ENCODE measurements at regions not wholly inside any gene's neighbourhood (a gene's known extent, or its start where the extent isn't known, plus 50 kb on each side); places are given as distances from the start of the nearest gene placed in this dataset.

DNA sequence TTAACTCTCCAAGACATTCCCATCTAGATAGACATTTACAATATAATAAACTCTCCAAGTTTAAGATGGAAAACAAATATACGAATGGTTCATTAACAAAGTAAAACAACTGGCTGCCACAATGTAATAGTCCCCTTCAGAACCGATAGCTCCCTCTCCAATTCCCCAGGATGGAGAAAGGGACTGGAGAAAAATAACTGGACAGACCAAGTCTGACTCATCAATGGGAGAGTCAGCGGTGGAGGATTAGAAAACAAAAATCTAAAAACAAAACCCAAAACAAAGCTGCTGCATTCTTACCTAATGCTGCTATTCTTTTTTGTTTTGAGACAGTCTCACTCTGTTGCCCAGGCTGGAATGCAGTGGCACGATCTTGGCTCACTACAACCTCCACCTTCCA lies 468.1 kb downstream of the SHQ1 start:
- H3K9me3 Mint-ChIP-seq (ENCODE audit: unreplicated experiment): no peaks in the 10 kb centered on the region
- H3K27me3 Mint-ChIP-seq (ENCODE audit: unreplicated experiment): no peaks in the 10 kb centered on the region
- DNase-seq (ENCODE audit: extremely low spot score, unreplicated experiment): no peak
- H3K4me3 Mint-ChIP-seq (ENCODE audit: unreplicated experiment): no peak overlapping the region
- H3K36me3 Mint-ChIP-seq (ENCODE audit: unreplicated experiment): peaks cover 24% of the 10 kb centered on the region
- H3K4me1 Mint-ChIP-seq (ENCODE audit: unreplicated experiment): peaks cover 71% of the 10 kb centered on the region
- peak overlapping the region; percentile 24 for H3K27ac Mint-ChIP-seq (ENCODE audit: unreplicated experiment)
- TF ChIP-seq CTCF (IDR thresholded peaks at IDR 0.05): no peak

GRCh38 chr3:72379500-72380187 lies 468.6 kb downstream of the SHQ1 start:
- Mint-ChIP-seq H3K27me3 (ENCODE audit: unreplicated experiment) (no peaks in the 10 kb centered on the region), H3K27ac (ENCODE audit: unreplicated experiment) (no peak overlapping the region), H3K36me3 (ENCODE audit: unreplicated experiment) (peaks cover 25% of the 10 kb centered on the region), H3K9me3 (ENCODE audit: unreplicated experiment) (no peaks in the 10 kb centered on the region), H3K4me3 (ENCODE audit: unreplicated experiment) (no peak overlapping the region), H3K4me1 (ENCODE audit: unreplicated experiment) (peaks cover 66% of the 10 kb centered on the region)
- DNase-seq (ENCODE audit: extremely low spot score, unreplicated experiment): no peak
- TF ChIP-seq CTCF (IDR thresholded peaks at IDR 0.05): no peak

GRCh38 chr3:72378287-72378686 lies 470.0 kb downstream of the SHQ1 start:
- no peak for TF ChIP-seq CTCF (IDR thresholded peaks at IDR 0.05)
- no peak for DNase-seq (ENCODE audit: extremely low spot score, unreplicated experiment)
- H3K4me1 Mint-ChIP-seq (ENCODE audit: unreplicated experiment): peaks cover 54% of the 10 kb centered on the region
- H3K4me3 Mint-ChIP-seq (ENCODE audit: unreplicated experiment): no peak overlapping the region
- H3K27ac Mint-ChIP-seq (ENCODE audit: unreplicated experiment): no peak overlapping the region
- H3K9me3 Mint-ChIP-seq (ENCODE audit: unreplicated experiment): no peaks in the 10 kb centered on the region
- H3K27me3 Mint-ChIP-seq (ENCODE audit: unreplicated experiment): no peaks in the 10 kb centered on the region
- peaks cover 31% of the 10 kb centered on the region for H3K36me3 Mint-ChIP-seq (ENCODE audit: unreplicated experiment)

- no peak for DNase-seq (ENCODE audit: extremely low spot score, unreplicated experiment)
- Mint-ChIP-seq H3K36me3 (ENCODE audit: unreplicated experiment) (peaks cover 30% of the 10 kb centered on the region), H3K27me3 (ENCODE audit: unreplicated experiment) (no peaks in the 10 kb centered on the region), H3K4me3 (ENCODE audit: unreplicated experiment) (no peak overlapping the region), H3K27ac (ENCODE audit: unreplicated experiment) (peak overlapping the region; percentile 11), H3K4me1 (ENCODE audit: unreplicated experiment) (peaks cover 49% of the 10 kb centered on the region), H3K9me3 (ENCODE audit: unreplicated experiment) (no peaks in the 10 kb centered on the region)
- no peak for TF ChIP-seq CTCF (IDR thresholded peaks at IDR 0.05)
These were observed 471.1 kb downstream of the SHQ1 start for GRCh38 chr3:72376956-72377710.

Data from osteocyte (in vitro differentiated cells).